PC-9 (cell line): ENCODE measurements at regions not wholly inside any gene's neighbourhood (a gene's known extent, or its start where the extent isn't known, plus 50 kb on each side); places are given as distances from the start of the nearest gene placed in this dataset.

Experiments used
- BruUV-seq: library from RNA; stranded (reverse); fragments of 400-500 nt; replicated peaks from 2 replicates; lab custom pipeline; 2021; lab: Mats Ljungman, UMichigan
- CTCF ChIA-PET: fragments of 300-600 bp; sonication (Branson Sonifier 250); formaldehyde crosslinking; loops from one replicate; lab custom pipeline; 2022; ENCODE audit warnings: antibody characterized with exemption; lab: Charles Lee
- POLR2A ChIA-PET: fragments of 300-600 bp; sonication (Branson Sonifier 250); formaldehyde crosslinking; loops from one replicate; lab custom pipeline; 2022; ENCODE audit warnings: antibody characterized with exemption; ENCODE audit not compliant: unreplicated experiment; lab: Charles Lee
- DNase-seq, 2 experiments: peaks; one replicate each; pipeline versions ENCODE4 v3.0.0 to v3.0.0-alpha.2; 2015 to 2022; ENCODE audit warnings: mixed read lengths in 1 of 2
- H2AFZ ChIP-seq: fragments of 200-600 bp; sonication (generic); 2 replicates; pipeline ENCODE4 v1.8.1; 2017; ENCODE audit warnings: antibody characterized with exemption
- H3F3A ChIP-seq: fragments of 200-600 bp; sonication (generic); 2 replicates; pipeline ENCODE4 v1.8.1; 2017; ENCODE audit warnings: antibody characterized with exemption, mild to moderate bottlenecking, low read depth; ENCODE audit not compliant: insufficient read depth
- H3K27ac ChIP-seq: fragments of 200-600 bp; sonication (generic); 2 replicates; pipeline ENCODE4 v1.6.1; 2016; ENCODE audit warnings: mixed run types
- H3K27me3 ChIP-seq: fragments of 200-600 bp; sonication (generic); 2 replicates; pipeline ENCODE4 v1.6.1; 2016; ENCODE audit warnings: low read depth, mixed run types; ENCODE audit not compliant: insufficient read depth
- H3K36me3 ChIP-seq: fragments of 200-600 bp; sonication (generic); 2 replicates; pipeline ENCODE4 v1.6.1; 2016; ENCODE audit warnings: low read depth, mixed run types
- H3K4me1 ChIP-seq: fragments of 200-600 bp; sonication (generic); replicated peaks from 2 replicates; pipeline ENCODE4 v1.6.1; 2016; ENCODE audit warnings: mixed run types; ENCODE audit not compliant: insufficient read depth
- H3K4me2 ChIP-seq: fragments of 200-600 bp; sonication (generic); 2 replicates; pipeline ENCODE4 v1.6.1; 2017; ENCODE audit warnings: mixed run types
- H3K4me3 ChIP-seq: fragments of 200-600 bp; sonication (generic); 2 replicates; pipeline ENCODE4 v1.6.1; 2016; ENCODE audit warnings: mixed run types
- H3K79me2 ChIP-seq: fragments of 200-600 bp; sonication (generic); 2 replicates; pipeline ENCODE4 v1.6.1; 2017; ENCODE audit warnings: low read depth, mixed run types
- H3K9me2 ChIP-seq: fragments of 200-600 bp; sonication (generic); 2 replicates; pipeline ENCODE4 v1.8.1; 2017; ENCODE audit warnings: mild to moderate bottlenecking; ENCODE audit not compliant: insufficient read depth
- H3K9me3 ChIP-seq: fragments of 200-600 bp; sonication (generic); 2 replicates; pipeline ENCODE4 v1.8.1; 2016; ENCODE audit warnings: low read depth; ENCODE audit not compliant: insufficient read depth
- H4K20me1 ChIP-seq: fragments of 200-600 bp; sonication (generic); 2 replicates; pipeline ENCODE4 v1.8.1; 2017; ENCODE audit not compliant: insufficient read depth
- CTCF ChIP-seq: fragments of 200-600 bp; sonication (generic); conservative IDR thresholded peaks from 2 replicates; pipeline ENCODE4 v1.6.1; 2017; ENCODE audit warnings: mixed run types, antibody characterized with exemption, mild to moderate bottlenecking, moderate library complexity
- EZH2 ChIP-seq: fragments of 200-600 bp; sonication (generic); IDR thresholded peaks from 2 replicates; pipeline ENCODE4 v1.8.0; 2017; ENCODE audit warnings: antibody characterized with exemption, low read depth
- intact Hi-C: fragments of 100-400 bp; cut with micrococcal nuclease; formaldehyde crosslinking; loops from one replicate; pipeline ENCODE4 v1.10.0; 2022; ENCODE audit not compliant: unreplicated experiment

GRCh38 chr21:43266534-43266933 is 97.7 kb downstream of the CRYAA start:
- Histone ChIP-seq H3K9me3 (no peaks in the 10 kb centered on the region), H3K36me3 (no peaks in the 10 kb centered on the region), H3K27ac (no peak overlapping the region), H3K4me2 (no peak overlapping the region), H3K9me2 (no peaks in the 10 kb centered on the region), H3F3A (no peaks in the 10 kb centered on the region), H3K4me3 (no peak overlapping the region), H3K27me3 (no peaks in the 10 kb centered on the region), H3K79me2 (no peaks in the 10 kb centered on the region), H4K20me1 (no peaks in the 10 kb centered on the region), H2AFZ (no peak overlapping the region), H3K4me1 (no peaks in the 10 kb centered on the region)
- BruUV-seq: no TSS peak
- intact Hi-C loops: no loop called here
- ChIA-PET CTCF (no interaction called here), POLR2A (no interaction called here)
- no peak for TF ChIP-seq CTCF
- TF ChIP-seq EZH2: no peak
- no peak for DNase-seq

GRCh38 chr21:43262427-43262826 is 93.6 kb downstream of the CRYAA start:
- BruUV-seq: no TSS peak
- H3K27ac ChIP-seq: no peak overlapping the region
- ChIA-PET POLR2A (no interaction called here), CTCF (no interaction called here)
- no peak for TF ChIP-seq CTCF
- TF ChIP-seq EZH2: no peak
- no peak overlapping the region for H3K4me3 ChIP-seq
- no peaks in the 10 kb centered on the region for H3F3A ChIP-seq
- H2AFZ ChIP-seq: no peak overlapping the region
- H4K20me1 ChIP-seq: no peaks in the 10 kb centered on the region
- H3K9me3 ChIP-seq: no peaks in the 10 kb centered on the region
- intact Hi-C loops: no loop called here
- no peaks in the 10 kb centered on the region for H3K4me1 ChIP-seq
- no peaks in the 10 kb centered on the region for H3K9me2 ChIP-seq
- H3K4me2 ChIP-seq: no peak overlapping the region
- peak in 1 of 2 experiments; percentile 35 for DNase-seq
- H3K79me2 ChIP-seq: no peaks in the 10 kb centered on the region
- no peaks in the 10 kb centered on the region for H3K27me3 ChIP-seq
- H3K36me3 ChIP-seq: no peaks in the 10 kb centered on the region
